ENCODE measurements at regions not wholly inside any gene's neighbourhood (a gene's known extent, or its start where the extent isn't known, plus 50 kb on each side); places are given as distances from the start of the nearest gene placed in this dataset.

DNA sequence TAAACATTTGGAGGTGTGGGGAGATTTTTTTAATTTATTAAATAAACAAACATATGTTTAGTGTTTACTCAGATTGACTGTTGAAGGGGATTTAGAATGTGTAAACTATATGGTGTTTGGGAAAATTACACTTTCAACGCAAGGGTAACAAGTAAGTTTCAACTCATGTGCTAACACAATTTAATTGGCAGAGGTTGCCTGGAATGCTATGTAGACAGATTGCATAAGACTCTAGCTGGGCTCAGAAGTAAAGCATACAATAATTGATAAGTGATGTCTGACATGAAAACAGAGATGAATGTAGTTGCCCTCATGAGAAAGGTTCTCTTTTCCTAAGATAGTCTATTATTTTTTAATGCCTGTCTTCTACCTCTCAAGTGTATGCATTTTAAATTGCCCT is 617.4 kb downstream of the KCTD16 start:
- Histone ChIP-seq H3K4me3 (replicated peaks in 1 of 3; ENCODE audit: insufficient read depth in 1 of 3, low read depth in 2 of 3, low read length in 3 of 3) (no peak overlapping the region), H3K79me2 (ENCODE audit: insufficient read depth, low read length) (no peaks in the 10 kb centered on the region), H3K9me3 (ENCODE audit: low read length) (peaks cover 15% of the 10 kb centered on the region; the same call in 1 of the 2 replicates), H4K20me1 (ENCODE audit: insufficient read depth, low read length) (no peaks in the 10 kb centered on the region), H3K27ac (ENCODE audit: extremely low read length, insufficient read depth, low read length) (no peak overlapping the region), H3K4me1 (ENCODE audit: insufficient read depth, low read length) (no peaks in the 10 kb centered on the region), H3K27me3 (ENCODE audit: control insufficient read depth in 1 of 2, insufficient read depth in 2 of 2, low read length in 2 of 2) (no peaks in the 10 kb centered on the region), H2AFZ (ENCODE audit: low read length) (no peak overlapping the region), H3K4me2 (ENCODE audit: low read depth, low read length) (no peak overlapping the region), H3K36me3 (replicated peaks in 1 of 2; ENCODE audit: control insufficient read depth in 1 of 2, insufficient read depth in 2 of 2, low read length in 2 of 2) (no peaks in the 10 kb centered on the region), H3K9ac (ENCODE audit: insufficient read depth, low read depth, low read length) (no peak overlapping the region)
- in situ Hi-C loops (cut with HindIII; ENCODE audit: extremely low pct_ligation_motif_present, low pct_unique_long_range_greater_than_20kb), result no loop called here
- POLR2A ChIA-PET, result no interaction called here
- DNase-seq (ENCODE audit: low spot score) (no peak), ATAC-seq (no peak), FAIRE-seq (no peak)
- CTCF ChIA-PET (ENCODE audit: low intra/inter-chr PET ratio, low total read pairs), result no interaction called here
- 88% methylated on average over 1 of the region's 1 CpG for WGBS (ENCODE audit: low lambda C conversion rate)
- BruUV-seq (replicated peaks), result no TSS peak
- intact Hi-C loops (cut with micrococcal nuclease; ENCODE audit: unreplicated experiment), result no loop called here
- no peak for TF ChIP-seq TEAD2 (CRISPR knock-in tag; IDR thresholded peaks at IDR 0.05)
- TF ChIP-seq BRCA1 (CRISPR knock-in tag; IDR thresholded peaks at IDR 0.05), result no peak
- no peak for TF ChIP-seq AKAP8 (CRISPR knock-in tag; IDR thresholded peaks at IDR 0.05)
- no peak for TF ChIP-seq CREB1 (IDR thresholded peaks at IDR 0.05)
- no peak for TF ChIP-seq CREB1 (CRISPR knock-in tag; IDR thresholded peaks at IDR 0.05)
- TF ChIP-seq NAIF1 (CRISPR knock-in tag; IDR thresholded peaks at IDR 0.05; ENCODE audit: borderline replicate concordance), result no peak
- no peak for TF ChIP-seq ZSCAN29 (CRISPR knock-in tag; conservative IDR thresholded peaks at IDR 0.05)
- no peak for TF ChIP-seq SCMH1 (CRISPR knock-in tag; IDR thresholded peaks at IDR 0.05; ENCODE audit: borderline replicate concordance)
- TF ChIP-seq, protein P1, sequence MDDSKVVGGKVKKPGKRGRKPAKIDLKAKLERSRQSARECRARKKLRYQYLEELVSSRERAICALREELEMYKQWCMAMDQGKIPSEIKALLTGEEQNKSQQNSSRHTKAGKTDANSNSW (CRISPR knock-in tag; IDR thresholded peaks at IDR 0.05; ENCODE audit: borderline replicate concordance), result no peak
- no peak for TF ChIP-seq ZFAT (CRISPR knock-in tag; conservative IDR thresholded peaks at IDR 0.05)
- no peak for TF ChIP-seq HDAC1 (CRISPR knock-in tag; IDR thresholded peaks at IDR 0.05)
- TF ChIP-seq POLR2A (IDR thresholded peaks at IDR 0.05; ENCODE audit: insufficient read depth in 1 of 2, low read depth in 2 of 2, low read length in 2 of 2), result no peak
- no peak for TF ChIP-seq ZKSCAN1 (IDR thresholded peaks at IDR 0.05; ENCODE audit: low read length)
- TF ChIP-seq SRSF9 (IDR thresholded peaks at IDR 0.05; ENCODE audit: borderline replicate concordance, insufficient read depth, low read depth, low read length, poor library complexity, severe bottlenecking), result no peak
- TF ChIP-seq RCOR2 (CRISPR knock-in tag; IDR thresholded peaks at IDR 0.05), result no peak
- no peak for TF ChIP-seq ZNF616 (CRISPR knock-in tag; IDR thresholded peaks at IDR 0.05; ENCODE audit: low read depth)
- TF ChIP-seq, protein P2, sequence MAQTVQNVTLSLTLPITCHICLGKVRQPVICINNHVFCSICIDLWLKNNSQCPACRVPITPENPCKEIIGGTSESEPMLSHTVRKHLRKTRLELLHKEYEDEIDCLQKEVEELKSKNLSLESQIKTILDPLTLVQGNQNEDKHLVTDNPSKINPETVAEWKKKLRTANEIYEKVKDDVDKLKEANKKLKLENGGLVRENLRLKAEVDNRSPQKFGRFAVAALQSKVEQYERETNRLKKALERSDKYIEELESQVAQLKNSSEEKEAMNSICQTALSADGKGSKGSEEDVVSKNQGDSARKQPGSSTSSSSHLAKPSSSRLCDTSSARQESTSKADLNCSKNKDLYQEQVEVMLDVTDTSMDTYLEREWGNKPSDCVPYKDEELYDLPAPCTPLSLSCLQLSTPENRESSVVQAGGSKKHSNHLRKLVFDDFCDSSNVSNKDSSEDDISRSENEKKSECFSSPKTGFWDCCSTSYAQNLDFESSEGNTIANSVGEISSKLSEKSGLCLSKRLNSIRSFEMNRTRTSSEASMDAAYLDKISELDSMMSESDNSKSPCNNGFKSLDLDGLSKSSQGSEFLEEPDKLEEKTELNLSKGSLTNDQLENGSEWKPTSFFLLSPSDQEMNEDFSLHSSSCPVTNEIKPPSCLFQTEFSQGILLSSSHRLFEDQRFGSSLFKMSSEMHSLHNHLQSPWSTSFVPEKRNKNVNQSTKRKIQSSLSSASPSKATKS (CRISPR knock-in tag; IDR thresholded peaks at IDR 0.05), result no peak
- TF ChIP-seq HNF4G (IDR thresholded peaks at IDR 0.05; ENCODE audit: borderline replicate concordance, low read depth, low read length), result no peak
- TF ChIP-seq HNF4G (CRISPR knock-in tag; IDR thresholded peaks at IDR 0.05; ENCODE audit: borderline replicate concordance, low read depth), result no peak

All from HepG2 (cell line).